ENCODE measurements at regions not wholly inside any gene's neighbourhood (a gene's known extent, or its start where the extent isn't known, plus 50 kb on each side); places are given as distances from the start of the nearest gene placed in this dataset.
"Not testable (repeated sequence)": the region's sequence is repeated elsewhere in the genome, so short reads cannot be mapped to it uniquely, and the experiment has no call there.

DNA sequence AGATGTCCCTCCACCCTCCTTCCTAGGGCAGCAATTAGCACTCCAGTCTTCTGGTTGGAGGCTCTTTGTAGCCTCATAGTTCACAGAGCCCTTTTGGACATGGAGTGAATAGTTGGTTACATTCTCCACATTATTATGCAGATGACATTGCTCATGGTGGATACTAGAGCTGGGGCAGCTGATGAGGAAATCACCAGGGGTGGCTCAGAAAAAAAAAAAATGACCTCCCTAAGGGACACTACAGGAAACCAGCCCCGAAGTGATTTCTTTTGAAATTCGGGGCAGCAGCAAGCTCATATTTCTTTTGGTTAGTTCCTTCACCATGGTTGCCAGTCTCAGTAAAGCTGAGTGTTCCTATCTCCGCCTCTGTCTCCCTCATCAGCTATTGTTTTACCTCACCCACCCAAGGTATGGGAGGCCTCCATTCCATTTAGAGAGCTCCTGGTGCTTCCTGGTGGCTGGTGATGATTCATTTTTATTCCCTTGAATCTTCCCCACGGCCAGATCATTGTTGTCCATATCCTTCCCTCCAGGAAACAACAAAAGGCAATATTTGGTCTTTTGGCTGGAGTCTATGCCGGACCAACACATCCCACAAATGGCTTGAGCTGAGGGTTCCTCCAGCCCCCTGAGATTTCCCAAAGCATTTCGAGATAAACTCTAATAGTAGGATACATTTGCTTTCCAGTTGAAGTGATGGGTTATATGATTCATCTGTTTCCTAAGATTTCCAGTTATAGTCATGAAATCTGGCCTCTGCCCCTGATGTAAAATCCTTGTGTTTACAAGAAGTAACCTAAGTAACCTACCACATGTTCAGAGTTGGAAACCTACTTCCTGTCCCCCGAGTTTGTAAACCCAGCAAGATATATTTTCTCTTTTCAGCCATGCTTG lies 56.2 kb upstream of the NID2 start:
- Histone ChIP-seq H3K4me1 (ENCODE audit: control extremely low read depth in 1 of 4, control insufficient read depth in 4 of 4, insufficient read depth in 4 of 4, low read length in 3 of 4) (peaks cover 0 to 6% (median 3%) of the 10 kb centered on the region in 4 experiments), H3K4me3 (ENCODE audit: control insufficient read depth in 1 of 7, extremely low read depth in 1 of 7, insufficient read depth in 4 of 7, low read depth in 2 of 7, low read length in 6 of 7) (no peak overlapping the region), H3K36me3 (ENCODE audit: control insufficient read depth in 4 of 4, insufficient read depth in 4 of 4, low read length in 3 of 4) (no peaks in the 10 kb centered on the region), H3K27me3 (replicated peaks in 2 of 5; ENCODE audit: control insufficient read depth in 4 of 5, insufficient read depth in 5 of 5, low read length in 4 of 5) (no peaks in the 10 kb centered on the region), H3K9me3 (ENCODE audit: control extremely low read depth in 1 of 5, control insufficient read depth in 4 of 5, insufficient read depth in 2 of 5, low read depth in 1 of 5, low read length in 4 of 5) (no peaks in the 10 kb centered on the region), H3K27ac (ENCODE audit: insufficient read depth in 1 of 2, low read depth in 1 of 2, low read length in 2 of 2, poor library complexity in 1 of 2, severe bottlenecking in 2 of 2) (no peak overlapping the region)
- CTCF ChIA-PET, result interaction anchor here (0.7 to 0.8 kb wide), 2 partner anchors 81 to 85 kb away, joined by 3 read pairs; no protein-coding TSS in a partner anchor
- POLR2A ChIA-PET, result no interaction called here
- 94% methylated on average over 4 of the region's 7 CpGs for WGBS (ENCODE audit: insufficient coverage)
- peak; percentile 22 to 77 (median 72) for DNase-seq

DNA sequence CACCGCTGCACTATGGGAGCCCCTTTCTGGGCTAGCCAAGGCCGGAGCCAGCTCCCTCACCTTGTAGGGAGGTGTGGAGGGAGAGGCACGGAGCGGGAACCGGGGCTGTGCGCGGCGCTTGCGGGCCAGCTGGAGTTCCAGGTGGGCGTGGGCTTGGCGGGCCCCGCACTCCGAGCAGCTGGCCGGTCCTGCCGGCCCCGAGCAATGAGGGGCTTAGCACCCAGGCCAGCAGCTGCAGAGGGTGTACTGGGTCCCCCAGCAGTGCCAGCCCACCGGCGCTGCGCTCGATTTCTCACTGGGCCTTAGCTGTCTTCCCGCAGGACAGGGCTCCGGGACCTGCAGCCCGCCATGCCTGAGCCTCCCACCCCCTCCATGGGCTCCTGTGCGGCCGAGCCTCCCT lies 53.3 kb upstream of the NID2 start:
- H3K27ac ChIP-seq (ENCODE audit: insufficient read depth in 1 of 2, low read depth in 1 of 2, low read length in 2 of 2, poor library complexity in 1 of 2, severe bottlenecking in 2 of 2); POLR2A ChIA-PET; H3K4me3 ChIP-seq (ENCODE audit: control insufficient read depth in 1 of 7, extremely low read depth in 1 of 7, insufficient read depth in 4 of 7, low read depth in 2 of 7, low read length in 6 of 7); H3K27me3 ChIP-seq (replicated peaks in 2 of 5; ENCODE audit: control insufficient read depth in 4 of 5, insufficient read depth in 5 of 5, low read length in 4 of 5); H3K36me3 ChIP-seq (ENCODE audit: control insufficient read depth in 4 of 4, insufficient read depth in 4 of 4, low read length in 3 of 4); DNase-seq; H3K4me1 ChIP-seq (ENCODE audit: control extremely low read depth in 1 of 4, control insufficient read depth in 4 of 4, insufficient read depth in 4 of 4, low read length in 3 of 4); H3K9me3 ChIP-seq (ENCODE audit: control extremely low read depth in 1 of 5, control insufficient read depth in 4 of 5, insufficient read depth in 2 of 5, low read depth in 1 of 5, low read length in 4 of 5): not testable (repeated sequence)
- CTCF ChIA-PET, result interaction anchor here (0.9 to 1.9 kb wide), 2 partner anchors 78 kb away, joined by 3 to 7 read pairs; no protein-coding TSS in a partner anchor
- WGBS (ENCODE audit: insufficient coverage), result 98% methylated on average over 22 of the region's 25 CpGs

DNA sequence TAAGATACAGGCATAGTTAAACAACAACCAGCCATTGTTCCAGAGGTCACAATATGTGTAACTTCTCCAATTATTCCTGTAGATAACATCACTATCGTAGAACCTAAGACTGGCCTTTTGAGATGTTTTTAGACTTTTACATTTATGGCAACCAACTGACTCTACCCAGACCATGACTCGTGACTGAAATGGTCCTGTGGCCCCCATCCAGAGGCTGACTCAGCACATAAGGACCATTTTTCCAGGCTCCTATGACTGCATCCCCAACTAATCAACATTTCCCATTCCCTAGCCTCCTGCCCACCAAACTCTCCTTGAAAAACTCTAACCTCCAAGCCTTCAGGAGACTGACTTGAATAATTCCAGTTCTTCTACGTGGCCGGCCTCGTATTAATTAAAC lies 52.6 kb upstream of the NID2 start:
- no peak overlapping the region for H3K4me3 ChIP-seq (ENCODE audit: control insufficient read depth in 1 of 7, extremely low read depth in 1 of 7, insufficient read depth in 4 of 7, low read depth in 2 of 7, low read length in 6 of 7)
- CTCF ChIA-PET, result interaction anchor here (0.9 kb wide), 1 partner anchor 77 kb away, joined by 3 read pairs; no protein-coding TSS in a partner anchor
- H3K9me3 ChIP-seq (ENCODE audit: control extremely low read depth in 1 of 5, control insufficient read depth in 4 of 5, insufficient read depth in 2 of 5, low read depth in 1 of 5, low read length in 4 of 5), result no peaks in the 10 kb centered on the region
- no peak overlapping the region for H3K27ac ChIP-seq (ENCODE audit: insufficient read depth in 1 of 2, low read depth in 1 of 2, low read length in 2 of 2, poor library complexity in 1 of 2, severe bottlenecking in 2 of 2)
- no peak for DNase-seq
- 93% methylated on average over 2 of the region's 5 CpGs for WGBS (ENCODE audit: insufficient coverage)
- H3K27me3 ChIP-seq (replicated peaks in 2 of 5; ENCODE audit: control insufficient read depth in 4 of 5, insufficient read depth in 5 of 5, low read length in 4 of 5), result no peaks in the 10 kb centered on the region
- POLR2A ChIA-PET, result no interaction called here
- peaks cover 0 to 6% (median 0%) of the 10 kb centered on the region in 4 experiments for H3K4me1 ChIP-seq (ENCODE audit: control extremely low read depth in 1 of 4, control insufficient read depth in 4 of 4, insufficient read depth in 4 of 4, low read length in 3 of 4)
- no peaks in the 10 kb centered on the region for H3K36me3 ChIP-seq (ENCODE audit: control insufficient read depth in 4 of 4, insufficient read depth in 4 of 4, low read length in 3 of 4)

DNA sequence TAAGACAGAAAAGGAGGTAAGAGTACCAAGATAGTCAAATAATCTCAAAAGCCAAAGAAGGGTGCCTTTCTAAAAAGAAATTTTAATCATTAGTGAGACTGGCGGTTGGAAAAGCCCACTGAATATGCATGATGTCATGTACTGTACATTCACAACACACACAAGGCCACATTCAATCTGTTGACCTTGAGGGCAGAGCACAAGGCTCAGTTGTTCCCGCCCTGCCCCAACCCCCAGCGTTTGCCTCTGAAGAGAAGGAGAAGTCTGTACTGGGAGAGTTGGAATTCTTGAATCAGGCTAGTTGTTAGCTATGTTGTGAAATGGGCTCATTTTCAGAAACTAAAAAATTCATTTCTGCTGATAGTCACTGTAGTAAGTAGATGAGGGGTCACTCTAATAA lies 50.2 kb upstream of the NID2 start:
- H3K27ac ChIP-seq (ENCODE audit: insufficient read depth in 1 of 2, low read depth in 1 of 2, low read length in 2 of 2, poor library complexity in 1 of 2, severe bottlenecking in 2 of 2), result no peak overlapping the region
- CTCF ChIA-PET, result no interaction called here

More for the DNA sequence above, 50.2 kb upstream of the NID2 start:
- Histone ChIP-seq H3K27me3 (replicated peaks in 2 of 5; ENCODE audit: control insufficient read depth in 4 of 5, insufficient read depth in 5 of 5, low read length in 4 of 5) (no peaks in the 10 kb centered on the region), H3K9me3 (ENCODE audit: control extremely low read depth in 1 of 5, control insufficient read depth in 4 of 5, insufficient read depth in 2 of 5, low read depth in 1 of 5, low read length in 4 of 5) (no peaks in the 10 kb centered on the region), H3K4me1 (ENCODE audit: control extremely low read depth in 1 of 4, control insufficient read depth in 4 of 4, insufficient read depth in 4 of 4, low read length in 3 of 4) (no peaks in the 10 kb centered on the region), H3K4me3 (ENCODE audit: control insufficient read depth in 1 of 7, extremely low read depth in 1 of 7, insufficient read depth in 4 of 7, low read depth in 2 of 7, low read length in 6 of 7) (no peak overlapping the region), H3K36me3 (ENCODE audit: control insufficient read depth in 4 of 4, insufficient read depth in 4 of 4, low read length in 3 of 4) (no peaks in the 10 kb centered on the region)
- 100% methylated on average over 1 of the region's 3 CpGs for WGBS (ENCODE audit: insufficient coverage)
- POLR2A ChIA-PET, result no interaction called here
- DNase-seq, result no peak
